ENCODE measurements at regions not wholly inside any gene's neighbourhood (a gene's known extent, or its start where the extent isn't known, plus 50 kb on each side); places are given as distances from the start of the nearest gene placed in this dataset.

DNA sequence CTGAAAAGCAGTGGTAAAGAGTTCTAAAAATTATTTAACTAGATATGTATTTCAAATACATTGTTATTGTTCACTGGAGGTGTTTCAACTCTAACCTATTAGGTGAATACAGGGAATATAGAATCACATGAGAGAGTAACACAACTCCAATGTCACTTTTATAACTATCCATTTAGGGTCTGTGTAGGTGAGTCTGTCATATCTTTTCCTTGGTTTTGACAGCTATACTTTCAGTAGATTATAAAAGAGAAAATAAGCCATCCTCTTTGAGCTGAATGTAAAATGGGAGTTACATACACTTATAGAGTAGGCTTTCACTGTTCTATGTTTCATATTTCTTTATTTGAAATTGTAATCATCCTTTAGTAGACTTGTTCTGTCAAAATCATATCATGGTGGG lies 2321.0 kb downstream of the PCDH9 start (continued):
- TF ChIP-seq, protein P1, sequence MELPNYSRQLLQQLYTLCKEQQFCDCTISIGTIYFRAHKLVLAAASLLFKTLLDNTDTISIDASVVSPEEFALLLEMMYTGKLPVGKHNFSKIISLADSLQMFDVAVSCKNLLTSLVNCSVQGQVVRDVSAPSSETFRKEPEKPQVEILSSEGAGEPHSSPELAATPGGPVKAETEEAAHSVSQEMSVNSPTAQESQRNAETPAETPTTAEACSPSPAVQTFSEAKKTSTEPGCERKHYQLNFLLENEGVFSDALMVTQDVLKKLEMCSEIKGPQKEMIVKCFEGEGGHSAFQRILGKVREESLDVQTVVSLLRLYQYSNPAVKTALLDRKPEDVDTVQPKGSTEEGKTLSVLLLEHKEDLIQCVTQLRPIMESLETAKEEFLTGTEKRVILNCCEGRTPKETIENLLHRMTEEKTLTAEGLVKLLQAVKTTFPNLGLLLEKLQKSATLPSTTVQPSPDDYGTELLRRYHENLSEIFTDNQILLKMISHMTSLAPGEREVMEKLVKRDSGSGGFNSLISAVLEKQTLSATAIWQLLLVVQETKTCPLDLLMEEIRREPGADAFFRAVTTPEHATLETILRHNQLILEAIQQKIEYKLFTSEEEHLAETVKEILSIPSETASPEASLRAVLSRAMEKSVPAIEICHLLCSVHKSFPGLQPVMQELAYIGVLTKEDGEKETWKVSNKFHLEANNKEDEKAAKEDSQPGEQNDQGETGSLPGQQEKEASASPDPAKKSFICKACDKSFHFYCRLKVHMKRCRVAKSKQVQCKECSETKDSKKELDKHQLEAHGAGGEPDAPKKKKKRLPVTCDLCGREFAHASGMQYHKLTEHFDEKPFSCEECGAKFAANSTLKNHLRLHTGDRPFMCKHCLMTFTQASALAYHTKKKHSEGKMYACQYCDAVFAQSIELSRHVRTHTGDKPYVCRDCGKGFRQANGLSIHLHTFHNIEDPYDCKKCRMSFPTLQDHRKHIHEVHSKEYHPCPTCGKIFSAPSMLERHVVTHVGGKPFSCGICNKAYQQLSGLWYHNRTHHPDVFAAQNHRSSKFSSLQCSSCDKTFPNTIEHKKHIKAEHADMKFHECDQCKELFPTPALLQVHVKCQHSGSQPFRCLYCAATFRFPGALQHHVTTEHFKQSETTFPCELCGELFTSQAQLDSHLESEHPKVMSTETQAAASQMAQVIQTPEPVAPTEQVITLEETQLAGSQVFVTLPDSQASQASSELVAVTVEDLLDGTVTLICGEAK (IDR thresholded peaks at IDR 0.05): no peak
- TF ChIP-seq, protein P1 (CRISPR knock-in tag; IDR thresholded peaks at IDR 0.05): no peak
- TF ChIP-seq, protein P2, sequence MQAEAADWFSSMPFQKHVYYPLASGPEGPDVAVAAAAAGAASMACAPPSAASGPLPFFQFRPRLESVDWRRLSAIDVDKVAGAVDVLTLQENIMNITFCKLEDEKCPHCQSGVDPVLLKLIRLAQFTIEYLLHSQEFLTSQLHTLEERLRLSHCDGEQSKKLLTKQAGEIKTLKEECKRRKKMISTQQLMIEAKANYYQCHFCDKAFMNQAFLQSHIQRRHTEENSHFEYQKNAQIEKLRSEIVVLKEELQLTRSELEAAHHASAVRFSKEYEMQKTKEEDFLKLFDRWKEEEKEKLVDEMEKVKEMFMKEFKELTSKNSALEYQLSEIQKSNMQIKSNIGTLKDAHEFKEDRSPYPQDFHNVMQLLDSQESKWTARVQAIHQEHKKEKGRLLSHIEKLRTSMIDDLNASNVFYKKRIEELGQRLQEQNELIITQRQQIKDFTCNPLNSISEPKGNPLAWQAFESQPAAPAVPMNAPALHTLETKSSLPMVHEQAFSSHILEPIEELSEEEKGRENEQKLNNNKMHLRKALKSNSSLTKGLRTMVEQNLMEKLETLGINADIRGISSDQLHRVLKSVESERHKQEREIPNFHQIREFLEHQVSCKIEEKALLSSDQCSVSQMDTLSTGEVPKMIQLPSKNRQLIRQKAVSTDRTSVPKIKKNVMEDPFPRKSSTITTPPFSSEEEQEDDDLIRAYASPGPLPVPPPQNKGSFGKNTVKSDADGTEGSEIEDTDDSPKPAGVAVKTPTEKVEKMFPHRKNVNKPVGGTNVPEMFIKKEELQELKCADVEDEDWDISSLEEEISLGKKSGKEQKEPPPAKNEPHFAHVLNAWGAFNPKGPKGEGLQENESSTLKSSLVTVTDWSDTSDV (CRISPR knock-in tag; IDR thresholded peaks at IDR 0.05): no peak
- TF ChIP-seq ZFP36L2 (CRISPR knock-in tag; IDR thresholded peaks at IDR 0.05): no peak
- no peak for TF ChIP-seq ZNF256 (CRISPR knock-in tag; conservative IDR thresholded peaks at IDR 0.05)
- no peak for TF ChIP-seq JUND (CRISPR knock-in tag; IDR thresholded peaks at IDR 0.05)
- TF ChIP-seq, protein P3, sequence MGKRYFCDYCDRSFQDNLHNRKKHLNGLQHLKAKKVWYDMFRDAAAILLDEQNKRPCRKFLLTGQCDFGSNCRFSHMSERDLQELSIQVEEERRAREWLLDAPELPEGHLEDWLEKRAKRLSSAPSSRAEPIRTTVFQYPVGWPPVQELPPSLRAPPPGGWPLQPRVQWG (CRISPR knock-in tag; IDR thresholded peaks at IDR 0.05; ENCODE audit: borderline replicate concordance, low read depth): no peak
- TF ChIP-seq, protein P4, sequence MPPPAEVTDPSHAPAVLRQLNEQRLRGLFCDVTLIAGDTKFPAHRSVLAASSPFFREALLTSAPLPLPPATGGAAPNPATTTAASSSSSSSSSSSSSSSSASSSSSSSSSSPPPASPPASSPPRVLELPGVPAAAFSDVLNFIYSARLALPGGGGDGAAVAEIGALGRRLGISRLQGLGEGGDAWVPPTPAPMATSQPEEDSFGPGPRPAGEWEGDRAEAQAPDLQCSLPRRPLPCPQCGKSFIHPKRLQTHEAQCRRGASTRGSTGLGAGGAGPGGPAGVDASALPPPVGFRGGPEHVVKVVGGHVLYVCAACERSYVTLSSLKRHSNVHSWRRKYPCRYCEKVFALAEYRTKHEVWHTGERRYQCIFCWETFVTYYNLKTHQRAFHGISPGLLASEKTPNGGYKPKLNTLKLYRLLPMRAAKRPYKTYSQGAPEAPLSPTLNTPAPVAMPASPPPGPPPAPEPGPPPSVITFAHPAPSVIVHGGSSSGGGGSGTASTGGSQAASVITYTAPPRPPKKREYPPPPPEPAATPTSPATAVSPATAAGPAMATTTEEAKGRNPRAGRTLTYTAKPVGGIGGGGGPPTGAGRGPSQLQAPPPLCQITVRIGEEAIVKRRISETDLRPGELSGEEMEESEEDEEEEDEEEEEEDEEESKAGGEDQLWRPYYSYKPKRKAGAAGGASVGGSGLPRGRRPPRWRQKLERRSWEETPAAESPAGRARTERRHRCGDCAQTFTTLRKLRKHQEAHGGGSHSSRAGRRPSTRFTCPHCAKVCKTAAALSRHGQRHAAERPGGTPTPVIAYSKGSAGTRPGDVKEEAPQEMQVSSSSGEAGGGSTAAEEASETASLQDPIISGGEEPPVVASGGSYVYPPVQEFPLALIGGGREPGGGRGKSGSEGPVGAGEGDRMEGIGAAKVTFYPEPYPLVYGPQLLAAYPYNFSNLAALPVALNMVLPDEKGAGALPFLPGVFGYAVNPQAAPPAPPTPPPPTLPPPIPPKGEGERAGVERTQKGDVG (CRISPR knock-in tag; IDR thresholded peaks at IDR 0.05; ENCODE audit: borderline replicate concordance): no peak
- no peak for TF ChIP-seq CHCHD3 (CRISPR knock-in tag; IDR thresholded peaks at IDR 0.05)
- TF ChIP-seq ZNF557 (CRISPR knock-in tag; IDR thresholded peaks at IDR 0.05): no peak
- TF ChIP-seq HDAC6 (IDR thresholded peaks at IDR 0.05; ENCODE audit: low read depth, low read length): no peak
- TF ChIP-seq KDM6A (CRISPR knock-in tag; IDR thresholded peaks at IDR 0.05; ENCODE audit: low read depth): no peak
